LNCaP clone FGC (cell line): ENCODE measurements at regions not wholly inside any gene's neighbourhood (a gene's known extent, or its start where the extent isn't known, plus 50 kb on each side); places are given as distances from the start of the nearest gene placed in this dataset.

Experiments
- DNase-seq: peaks from one replicate; pipeline ENCODE4 v3.0.0-alpha.2; 2011; ENCODE audit warnings: low read depth
- H3K4me3 ChIP-seq: 2 replicates; pipeline ENCODE4 v1.5.1; 2011; ENCODE audit warnings: mild to moderate bottlenecking, low read depth, low read length, control low read depth
- CTCF ChIP-seq: IDR thresholded peaks from 2 replicates; pipeline ENCODE4 v1.5.1; 2012; ENCODE audit warnings: mild to moderate bottlenecking; ENCODE audit not compliant: control insufficient read depth, insufficient read depth; ENCODE audit errors: extremely low read depth

GRCh38 chr3:124298301-124298700, 306.4 kb upstream of the ROPN1 start:
- DNase-seq: no peak
- H3K4me3 ChIP-seq: no peak overlapping the region
- no peak for TF ChIP-seq CTCF

- no peak for DNase-seq
- TF ChIP-seq CTCF: no peak
- no peak overlapping the region for H3K4me3 ChIP-seq
Measured at GRCh38 chr3:124298951-124299350, 307.0 kb upstream of the ROPN1 start.

GRCh38 chr3:124299831-124300230, 307.9 kb upstream of the ROPN1 start:
- TF ChIP-seq CTCF: no peak
- DNase-seq: no peak

GRCh38 chr3:124300416-124300815, 308.5 kb upstream of the ROPN1 start:
- no peak for DNase-seq
- TF ChIP-seq CTCF: no peak

More at GRCh38 chr3:124299831-124300230, 307.9 kb upstream of the ROPN1 start:
- no peak overlapping the region for H3K4me3 ChIP-seq

GRCh38 chr3:124303305-124303910, 311.5 kb upstream of the ROPN1 start:
- no peak for TF ChIP-seq CTCF
- no peak for DNase-seq
- no peak overlapping the region for H3K4me3 ChIP-seq

More at GRCh38 chr3:124300416-124300815, 308.5 kb upstream of the ROPN1 start:
- H3K4me3 ChIP-seq: no peak overlapping the region

GRCh38 chr3:124306665-124307064, 314.7 kb upstream of the ROPN1 start:
- H3K4me3 ChIP-seq: no peak overlapping the region
- DNase-seq: no peak
- no peak for TF ChIP-seq CTCF

GRCh38 chr3:124313621-124314020, 321.7 kb upstream of the ROPN1 start:
- DNase-seq: no peak
- no peak overlapping the region for H3K4me3 ChIP-seq
- no peak for TF ChIP-seq CTCF
